Activated CD4-positive, alpha-beta T cell treated with anti-CD3 and anti-CD28 coated beads for 48 hours (primary cell): ENCODE measurements at regions not wholly inside any gene's neighbourhood (a gene's known extent, or its start where the extent isn't known, plus 50 kb on each side); places are given as distances from the start of the nearest gene placed in this dataset.

Experiments
- DNase-seq: peaks from one replicate; pipeline ENCODE4 v3.0.0-alpha.2; 2020

DNA sequence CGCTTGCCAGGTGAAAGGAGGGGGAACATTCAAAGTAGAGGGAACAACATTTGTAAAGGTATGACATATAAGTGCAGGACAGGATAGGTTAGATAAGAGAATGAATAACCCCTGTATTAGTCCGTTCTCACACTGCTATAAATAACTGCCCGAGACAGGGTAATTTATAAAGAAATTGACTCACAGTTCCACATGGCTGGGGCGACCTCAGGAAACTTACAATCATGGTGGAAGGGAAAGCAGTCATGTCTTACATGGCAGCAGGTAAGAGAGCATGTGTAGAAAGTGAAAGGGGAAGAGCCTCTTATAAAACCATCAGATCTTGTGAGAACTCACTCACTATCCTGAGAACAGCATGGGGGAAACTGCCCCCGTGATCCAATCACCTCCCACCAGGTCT lies 223.8 kb downstream of the SOX9 start:
- no peak for DNase-seq

DNA sequence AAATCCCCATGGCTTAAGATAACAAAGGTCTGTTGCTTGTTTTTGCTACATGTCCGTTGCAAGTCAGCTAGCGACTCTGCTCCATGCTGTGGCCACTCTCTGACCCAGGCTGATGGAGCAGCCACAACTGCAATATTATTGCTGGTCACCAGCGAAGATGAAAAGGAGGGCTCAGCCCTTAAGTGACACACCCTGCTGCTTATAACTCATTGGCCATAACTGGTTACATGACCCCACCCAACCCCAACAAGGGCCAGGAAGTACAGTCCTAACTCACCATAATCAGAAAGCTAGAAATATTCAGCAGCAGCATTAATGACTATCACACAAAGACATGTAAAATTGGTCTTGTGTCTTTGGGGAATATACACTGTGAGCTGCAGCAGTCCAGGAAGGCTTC lies 224.3 kb downstream of the SOX9 start:
- DNase-seq, result no peak

DNA sequence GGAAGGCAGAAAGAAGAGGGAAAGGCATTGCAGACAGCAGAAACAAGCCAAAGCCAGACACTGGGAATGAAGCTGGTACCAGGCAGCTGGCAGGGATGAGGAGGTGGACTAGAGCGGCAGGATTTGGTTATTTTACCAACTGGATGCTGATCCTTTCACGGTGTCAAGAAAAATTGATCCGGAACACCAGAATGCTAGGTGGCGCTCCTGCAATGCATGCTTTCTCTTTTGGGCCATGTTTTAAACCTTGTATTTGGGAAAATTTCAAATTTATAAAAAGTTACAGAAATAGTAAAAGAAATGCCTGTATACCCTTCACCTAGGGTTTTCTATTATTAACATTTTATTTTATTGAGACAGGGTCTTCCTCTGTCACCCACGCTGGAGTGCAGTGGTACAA lies 224.7 kb downstream of the SOX9 start:
- DNase-seq, result no peak

DNA sequence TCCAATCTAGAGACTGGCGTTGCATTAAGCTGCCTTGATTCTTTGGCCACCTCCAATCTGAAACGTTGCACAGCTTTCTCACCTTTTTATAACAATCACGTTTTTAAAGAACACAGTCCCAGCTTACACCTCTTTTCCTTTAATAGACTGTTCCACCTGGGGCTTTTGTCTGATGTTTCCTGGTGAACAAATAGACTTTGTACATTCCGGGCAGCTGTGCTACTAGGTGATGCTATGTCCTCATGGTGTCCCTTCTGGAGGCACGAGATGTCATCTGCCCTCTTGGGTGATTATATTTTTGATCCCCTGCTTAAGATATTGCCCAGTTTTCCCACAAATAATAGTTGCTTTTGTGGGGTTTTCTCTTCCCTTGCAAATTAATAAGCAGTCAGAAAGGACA lies 225.5 kb downstream of the SOX9 start:
- no peak for DNase-seq

DNA sequence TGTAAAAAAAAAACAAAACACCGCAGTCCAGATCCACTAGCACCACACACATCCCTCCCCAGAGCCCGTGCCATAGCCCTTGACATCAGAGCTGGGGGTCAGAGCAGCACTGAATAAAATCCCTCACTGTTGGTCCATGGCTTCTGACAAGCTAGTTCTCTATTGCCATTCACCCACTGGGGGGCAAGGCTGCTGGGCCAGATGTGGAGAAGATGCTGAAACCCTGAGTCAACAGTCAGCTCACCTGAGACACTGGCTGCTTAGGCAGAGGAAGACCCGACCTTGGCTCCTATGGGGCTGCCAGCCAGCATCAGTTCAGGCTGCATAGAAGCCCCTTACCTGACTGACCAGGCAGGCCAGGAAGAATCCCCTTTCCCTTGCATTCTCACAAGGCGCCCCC lies 228.2 kb downstream of the SOX9 start:
- no peak for DNase-seq

DNA sequence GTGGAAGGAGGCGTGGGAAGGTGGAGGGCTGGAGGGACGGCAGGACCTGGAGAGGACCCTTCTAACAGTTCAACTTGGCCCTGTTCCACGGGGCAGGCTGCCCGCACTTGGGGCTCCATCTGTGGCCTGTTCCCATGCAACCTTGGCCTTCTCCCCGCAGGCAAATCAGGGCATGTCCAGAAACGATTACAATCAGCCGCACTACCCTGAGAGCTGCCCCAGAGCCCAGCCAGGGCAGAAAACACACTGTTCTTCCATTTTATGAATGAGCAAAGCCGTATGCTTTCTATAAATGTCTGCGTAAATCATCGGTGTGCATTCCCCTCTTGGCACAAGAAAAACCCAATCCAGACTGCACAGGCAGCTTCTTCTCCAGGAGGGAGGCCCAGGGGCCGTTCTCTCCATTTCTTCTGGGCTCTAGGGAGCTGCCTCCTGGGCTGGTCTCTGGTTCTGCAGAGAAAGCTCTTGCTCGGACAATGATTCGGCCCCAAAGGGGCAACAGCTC lies 228.7 kb downstream of the SOX9 start:
- DNase-seq, result no peak

DNA sequence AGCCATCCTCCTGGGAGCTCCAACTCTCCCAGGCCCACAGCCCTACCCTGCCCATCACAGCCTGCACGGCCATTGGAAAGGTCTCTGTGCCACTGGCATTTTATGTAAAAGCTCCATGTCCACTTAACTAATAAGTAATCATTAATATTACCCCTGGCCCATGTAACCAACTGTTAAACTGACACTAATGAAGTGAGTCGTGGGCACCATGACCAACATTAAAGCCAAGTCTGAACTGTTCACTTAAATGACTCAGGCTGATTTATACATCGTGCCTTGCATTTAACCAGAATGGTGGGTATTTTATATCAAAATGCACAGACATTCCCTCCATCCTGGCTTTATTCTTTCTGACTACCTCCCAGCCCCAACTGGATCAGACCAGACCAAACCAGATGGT lies 229.3 kb downstream of the SOX9 start:
- no peak for DNase-seq

DNA sequence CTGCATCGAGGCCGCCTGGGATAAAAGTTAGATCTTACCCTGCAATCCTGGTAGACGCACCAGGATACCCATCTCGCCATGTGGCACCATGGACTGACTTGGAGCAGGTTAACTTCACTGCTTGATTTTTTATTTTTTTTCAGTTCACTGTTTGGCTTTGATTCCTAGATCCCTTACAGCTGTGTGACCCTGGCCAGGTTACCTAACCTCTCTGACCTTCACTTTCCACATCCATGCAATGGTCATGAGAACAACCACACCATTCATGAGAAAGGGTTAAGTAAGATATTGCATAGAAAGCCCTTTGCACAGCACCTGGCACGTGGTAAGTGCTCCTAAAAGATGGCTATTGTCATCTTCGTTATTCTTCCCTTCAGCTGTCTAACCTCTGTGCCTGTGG lies 230.5 kb downstream of the SOX9 start:
- no peak for DNase-seq

DNA sequence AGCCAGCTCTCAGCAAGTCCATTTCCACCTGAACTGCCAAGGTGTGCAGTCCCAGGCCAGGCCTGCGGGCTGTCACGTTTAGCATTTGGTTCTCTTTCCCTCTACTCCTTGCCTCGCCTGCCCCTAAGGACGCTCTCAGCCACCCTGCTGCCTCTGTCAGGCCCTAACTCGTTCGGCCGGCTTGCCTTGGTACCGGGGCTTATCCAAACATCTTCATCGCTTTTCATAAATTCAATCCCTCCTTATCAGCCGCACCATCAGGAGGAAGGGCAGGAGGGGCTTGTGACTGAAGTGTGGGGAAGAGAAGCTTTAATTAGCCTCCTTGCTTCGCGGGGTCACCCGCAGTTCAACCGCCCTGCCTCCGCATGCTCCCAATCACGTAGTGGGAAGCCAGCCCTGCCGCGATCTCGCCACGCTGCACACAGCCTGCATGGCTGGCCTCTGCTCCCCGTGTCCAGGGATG lies 231.1 kb downstream of the SOX9 start:
- DNase-seq, result no peak

DNA sequence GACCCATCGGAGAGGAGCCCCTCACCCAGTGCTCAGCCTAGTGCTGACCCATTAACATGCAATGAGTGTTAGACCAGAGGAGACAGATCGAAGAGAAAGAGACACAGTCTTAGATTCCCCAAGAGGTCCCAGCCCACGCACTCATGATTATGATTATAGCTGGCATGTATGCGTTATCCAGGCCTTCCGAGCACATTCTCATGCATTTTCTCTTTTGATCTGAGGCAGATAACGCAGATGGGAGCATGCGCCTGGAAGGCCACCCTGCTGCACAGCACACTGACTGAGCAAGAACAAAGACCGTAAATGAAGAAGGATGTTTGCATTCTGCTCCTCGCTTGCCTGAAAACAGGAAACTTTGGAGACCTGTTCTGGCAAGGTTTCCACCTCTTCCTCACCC lies 232.7 kb downstream of the SOX9 start:
- DNase-seq, result no peak

DNA sequence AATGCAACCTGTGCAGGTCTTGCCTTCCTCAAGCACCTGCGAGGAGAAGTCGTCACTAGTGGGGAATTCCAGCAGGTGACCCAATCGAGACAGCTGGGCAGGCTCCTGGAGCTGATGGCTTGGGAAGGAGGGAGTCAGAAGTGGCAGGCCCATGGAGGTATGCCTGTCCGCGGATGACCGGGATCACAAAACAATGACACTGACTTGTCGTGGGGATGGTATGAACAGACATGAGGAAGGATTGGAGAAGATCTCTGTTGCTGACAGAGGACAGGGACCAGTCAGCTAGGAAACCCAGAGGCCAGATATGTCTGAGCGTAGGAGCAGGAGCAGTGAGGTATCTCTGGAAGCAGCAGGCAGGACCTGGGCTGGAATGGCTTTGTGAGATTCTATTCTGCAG lies 233.3 kb downstream of the SOX9 start:
- DNase-seq, result no peak

DNA sequence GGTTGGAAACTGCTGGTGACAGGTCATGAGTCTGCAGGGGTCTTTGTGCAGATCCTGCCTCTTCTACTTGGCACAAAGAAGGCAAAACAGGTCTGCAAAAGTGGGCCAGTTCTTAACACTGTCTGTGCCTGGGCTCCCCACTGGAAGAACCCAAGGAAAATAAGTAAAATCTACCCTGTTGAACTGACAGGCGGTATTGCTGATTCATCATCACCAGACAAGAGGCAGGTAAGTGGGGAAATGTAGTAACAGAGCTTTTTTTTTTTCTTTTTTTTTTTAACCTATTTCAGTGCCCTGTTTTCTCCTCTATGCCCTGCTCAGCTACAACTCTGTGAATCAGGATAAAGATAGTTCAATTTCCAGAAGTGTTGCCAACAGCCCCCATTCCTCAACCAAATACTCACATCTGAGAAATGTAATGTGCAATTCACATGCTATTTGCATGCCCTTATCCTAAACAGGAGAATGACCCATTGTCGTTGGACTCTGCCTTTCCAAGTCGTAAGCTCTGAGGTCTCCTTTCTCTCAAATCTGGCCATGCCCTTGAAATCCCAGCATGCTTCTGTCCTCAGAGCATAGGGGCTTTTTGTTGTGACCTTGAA lies 237.0 kb downstream of the SOX9 start:
- no peak for DNase-seq

DNA sequence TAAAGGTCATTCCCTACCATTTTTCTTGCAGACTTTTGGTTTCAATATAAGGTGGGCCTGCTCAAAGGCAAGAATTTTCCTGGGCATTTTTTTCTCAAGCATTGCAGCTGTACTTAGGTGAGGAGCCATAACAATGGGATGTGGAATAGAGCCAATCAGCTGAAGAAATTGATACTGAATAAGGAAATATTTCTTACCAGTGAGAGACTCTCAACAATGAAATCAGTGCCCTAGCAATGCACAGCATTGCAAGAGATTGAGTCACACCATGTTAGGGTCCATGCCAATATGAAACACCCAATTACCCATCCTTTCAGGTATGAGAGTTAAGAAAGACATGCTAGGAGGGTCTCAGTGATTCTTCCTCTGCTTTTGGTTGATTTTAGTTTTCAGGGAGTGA lies 237.6 kb downstream of the SOX9 start:
- no peak for DNase-seq

DNA sequence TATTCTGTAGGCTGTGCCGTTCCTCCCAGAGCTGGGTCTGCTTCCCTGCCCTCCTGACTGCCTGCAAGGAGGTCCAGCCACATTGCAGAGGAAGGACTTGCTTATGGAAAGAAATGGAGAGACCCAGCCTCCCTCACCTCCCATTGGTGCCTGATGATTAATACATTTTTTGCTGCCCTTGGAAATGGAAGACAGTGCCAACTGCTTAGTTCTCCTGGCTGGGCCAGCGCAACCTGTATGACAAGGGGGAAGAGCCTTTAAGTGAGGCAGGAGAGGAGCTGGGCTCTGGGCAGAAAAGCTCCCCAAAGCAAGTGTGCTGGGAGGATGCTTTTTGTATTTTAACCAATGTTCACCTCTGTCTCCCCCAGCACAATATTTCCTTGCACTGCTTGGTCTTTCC lies 238.5 kb downstream of the SOX9 start:
- no peak for DNase-seq

DNA sequence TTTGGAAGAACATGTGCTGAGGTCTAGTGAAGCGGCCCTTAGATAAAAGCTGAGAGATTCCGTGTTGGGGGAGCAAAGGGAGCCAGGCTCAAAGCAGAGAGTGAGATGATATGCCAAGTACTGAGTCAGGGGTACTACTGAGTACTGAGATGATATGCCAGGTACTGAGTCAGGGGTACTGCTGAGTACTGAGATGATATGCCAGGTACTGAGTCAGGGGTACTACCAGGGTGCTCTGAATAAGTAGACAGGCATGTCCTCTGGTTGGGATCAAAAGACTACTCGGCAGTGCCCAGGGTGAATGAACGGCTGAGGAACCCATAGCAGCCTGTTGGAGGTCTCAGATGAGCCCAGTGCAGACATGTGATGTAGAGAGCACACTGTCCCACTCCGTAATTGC lies 239.0 kb downstream of the SOX9 start:
- DNase-seq, result no peak

DNA sequence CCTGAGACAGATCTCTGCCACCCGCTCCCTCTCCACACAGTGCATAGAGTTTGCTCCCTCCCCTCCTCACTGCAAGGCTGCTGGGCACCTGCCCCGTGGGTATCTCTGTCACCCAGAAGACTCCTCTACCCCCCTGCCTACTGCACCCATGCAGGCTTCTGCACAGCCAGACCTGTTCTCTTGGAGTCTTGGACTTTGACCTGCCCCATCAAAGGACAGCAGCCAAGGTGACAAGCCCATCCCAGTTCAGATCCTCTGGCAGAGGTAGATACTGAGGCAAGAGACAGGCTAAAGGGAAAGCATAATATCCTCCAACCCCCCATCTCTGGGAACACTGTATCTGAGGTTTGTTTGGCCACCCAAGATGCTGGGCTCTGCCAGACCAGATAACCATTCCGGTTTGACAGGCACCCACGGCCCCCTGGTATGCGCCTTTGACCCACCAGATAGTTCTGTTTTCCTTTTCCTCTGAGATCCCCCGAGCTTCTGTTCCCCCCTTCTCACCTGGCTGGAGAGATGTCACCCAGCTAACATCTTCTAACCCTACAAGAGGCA lies 239.6 kb downstream of the SOX9 start:
- no peak for DNase-seq

DNA sequence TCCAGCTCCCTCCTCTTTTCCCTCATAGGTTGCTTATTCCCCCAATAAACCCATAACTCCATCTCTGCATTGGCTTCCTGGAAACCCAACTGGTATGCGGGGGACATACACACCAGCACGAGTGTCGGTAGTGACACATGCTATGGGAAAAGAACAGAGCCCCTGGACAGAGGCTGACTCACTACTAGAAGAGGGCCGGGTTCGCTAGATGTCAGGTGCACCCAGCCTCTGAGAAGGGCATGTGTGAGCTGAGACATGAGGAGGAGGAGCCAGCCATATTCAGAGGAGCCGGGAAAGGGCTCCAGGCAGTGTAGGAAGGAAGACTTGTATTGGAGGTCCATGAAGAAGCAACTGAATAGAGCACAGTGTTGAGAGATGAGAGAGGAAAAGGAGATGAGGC lies 241.1 kb downstream of the SOX9 start:
- no peak for DNase-seq

DNA sequence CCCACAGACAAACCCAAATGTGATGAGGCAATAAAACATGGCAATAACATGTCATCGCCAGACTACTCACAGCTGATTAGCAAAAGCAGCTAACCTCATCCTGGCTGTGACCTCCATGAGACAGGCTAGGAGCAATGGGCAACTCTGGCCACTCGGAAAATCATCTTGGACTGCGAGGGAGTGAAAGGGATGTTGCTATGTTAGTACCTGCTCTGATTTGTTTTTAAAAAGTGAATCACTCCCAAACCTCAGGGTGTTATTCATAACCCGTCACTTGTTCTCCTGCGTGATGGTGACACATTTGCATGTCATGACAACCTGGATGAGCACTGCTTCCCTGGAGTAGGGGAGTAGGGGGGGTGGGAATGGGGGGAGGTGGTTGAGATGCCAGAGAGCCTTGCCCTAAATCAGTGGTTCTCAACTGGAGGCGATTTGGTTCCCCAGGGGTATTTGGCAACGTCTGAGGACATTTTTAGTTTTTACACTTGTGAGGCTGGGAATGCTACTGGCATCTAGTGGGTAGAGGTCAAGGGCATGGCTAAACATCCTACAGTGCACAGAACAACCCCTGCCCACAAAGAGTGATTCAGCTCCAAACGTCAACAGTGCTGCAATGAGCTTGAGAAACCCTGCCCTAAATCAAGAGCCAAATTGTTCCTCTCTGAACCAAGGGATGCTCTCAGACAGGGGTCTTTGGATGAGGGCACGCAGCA lies 241.7 kb downstream of the SOX9 start:
- DNase-seq, result no peak

DNA sequence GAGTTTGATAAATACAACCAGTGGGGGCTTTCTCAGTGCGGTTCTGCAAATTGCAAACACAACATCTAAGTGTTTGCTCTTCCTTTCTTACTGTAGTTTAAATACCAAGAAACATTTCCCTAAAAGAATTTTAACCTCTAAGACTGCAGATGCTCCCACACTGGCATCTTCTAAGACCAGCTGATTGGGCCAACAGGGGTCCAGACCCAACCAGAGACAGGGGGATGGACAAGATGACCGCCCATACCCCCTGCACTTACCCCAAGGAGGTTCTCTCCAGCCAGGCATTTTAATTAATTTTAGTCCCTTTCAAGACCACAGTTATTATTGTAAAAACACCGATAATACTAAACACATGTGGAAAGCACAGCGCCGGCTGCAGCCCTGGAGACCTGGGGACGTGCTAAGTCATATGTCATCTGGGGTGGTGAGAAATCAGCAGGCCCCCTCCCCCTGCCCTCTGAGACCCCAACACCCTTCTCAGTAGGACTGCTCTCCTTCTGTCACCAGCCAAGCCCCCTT lies 242.3 kb downstream of the SOX9 start:
- DNase-seq, result no peak

DNA sequence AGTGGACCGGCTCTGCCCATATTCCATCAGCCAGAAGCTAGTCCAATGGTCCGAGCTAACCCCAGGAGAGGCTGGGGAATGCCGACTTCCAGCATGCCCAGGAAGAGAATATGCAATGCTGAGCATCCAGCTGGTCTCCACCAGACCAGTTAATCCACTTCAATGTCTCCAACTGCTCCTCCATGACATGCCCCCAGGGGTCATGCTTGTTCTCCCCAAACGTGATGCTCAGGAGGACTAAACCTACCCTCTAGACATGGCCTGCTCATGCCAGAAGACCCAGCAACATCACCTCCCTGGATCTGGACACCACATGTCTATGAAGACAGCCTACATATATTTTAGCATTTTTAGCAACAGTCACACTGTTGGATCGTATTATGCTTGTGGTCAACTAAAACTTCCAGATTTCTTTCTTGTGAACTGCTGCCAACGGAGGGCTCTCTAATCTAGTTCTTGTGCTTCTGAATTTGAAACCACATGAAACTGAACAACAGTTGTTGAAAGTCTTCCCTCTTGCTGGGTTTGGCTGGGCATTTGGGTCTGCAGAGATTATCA lies 245.1 kb downstream of the SOX9 start:
- no peak for DNase-seq

DNA sequence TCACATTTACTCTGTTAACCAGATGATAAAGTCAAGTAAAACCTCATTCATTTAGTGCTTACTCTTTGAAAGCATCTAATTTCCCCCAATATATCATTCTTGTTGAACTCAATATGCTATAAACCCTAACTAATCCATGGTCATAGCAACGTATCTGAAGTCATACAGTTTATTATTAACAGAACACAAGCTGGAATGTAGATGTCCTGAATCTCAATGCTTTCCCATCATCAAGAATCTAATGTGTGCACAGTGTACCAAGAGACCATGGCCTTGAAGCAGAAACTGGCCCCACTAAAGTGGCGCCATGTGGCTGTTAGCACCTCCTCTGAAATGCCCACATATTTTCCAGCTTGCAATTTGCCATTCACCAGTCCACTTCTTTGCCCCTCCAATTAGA lies 245.8 kb downstream of the SOX9 start:
- no peak for DNase-seq

DNA sequence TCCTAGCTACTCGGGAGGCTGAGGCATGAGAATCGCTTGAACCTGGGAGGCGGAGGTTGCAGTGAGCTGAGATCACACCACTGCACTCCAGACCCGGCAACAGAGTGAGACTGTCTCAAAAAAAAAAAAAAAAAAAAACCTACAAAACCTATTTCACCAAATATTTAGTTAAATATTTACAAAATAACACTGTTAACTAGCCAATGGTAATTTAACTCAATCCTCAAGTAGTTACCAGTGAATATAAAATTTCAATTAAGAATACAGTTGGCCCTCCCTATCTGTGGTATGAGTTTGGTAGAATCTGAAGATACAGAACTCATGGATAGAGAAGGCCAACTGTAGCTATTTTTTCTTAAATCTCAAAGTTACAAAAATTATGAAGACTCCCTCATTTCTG lies 247.4 kb downstream of the SOX9 start:
- no peak for DNase-seq

DNA sequence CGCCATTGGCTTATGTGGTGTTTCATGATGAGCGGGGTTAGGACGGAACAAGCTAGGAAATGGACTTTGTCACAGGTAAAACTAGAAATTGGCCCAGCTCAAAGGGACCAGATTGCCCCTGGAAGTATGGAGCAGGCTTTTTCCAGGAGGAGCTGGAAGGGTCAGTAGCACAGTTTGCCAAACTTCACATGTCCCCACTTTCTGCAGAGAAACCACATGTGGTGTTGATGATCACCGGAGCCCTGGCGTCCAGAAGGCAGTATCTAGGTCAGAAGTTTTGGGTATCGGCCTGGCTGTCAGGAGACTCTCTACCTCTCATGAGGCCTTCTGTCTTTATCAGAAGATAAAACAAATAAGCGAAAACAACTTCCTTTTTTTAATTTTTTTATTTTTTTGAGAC lies 248.5 kb downstream of the SOX9 start:
- no peak for DNase-seq

DNA sequence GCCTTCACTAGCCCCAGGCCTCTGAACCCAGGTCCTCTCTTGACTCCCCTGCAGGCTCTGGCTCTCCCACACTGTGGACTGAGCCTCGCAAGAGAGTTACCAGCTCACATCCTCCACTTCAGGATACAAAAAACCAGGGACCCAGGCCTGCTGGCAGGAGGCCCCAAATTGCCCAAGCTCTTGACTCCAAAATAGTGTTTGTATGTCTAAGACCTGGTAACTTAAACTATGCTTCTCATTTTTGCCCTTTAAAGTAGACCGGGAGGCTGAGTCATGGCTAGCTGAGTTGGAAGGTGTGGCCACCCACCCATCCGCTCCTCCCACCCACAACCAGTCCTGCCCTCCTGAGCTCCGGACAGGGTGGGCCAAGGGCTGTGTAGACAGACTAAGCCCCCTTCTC lies 250.0 kb downstream of the SOX9 start:
- DNase-seq, result no peak
